HUES48 (cell line): ENCODE measurements at regions not wholly inside any gene's neighbourhood (a gene's known extent, or its start where the extent isn't known, plus 50 kb on each side); places are given as distances from the start of the nearest gene placed in this dataset.

ENCODE experiments used
- H3K27ac ChIP-seq: one replicate; pipeline ENCODE4 v1.7.0; 2013; ENCODE audit warnings: low read depth, low read length, inconsistent platforms
- H3K27me3 ChIP-seq: 2 replicates; pipeline ENCODE4 v1.6.1; 2013; ENCODE audit warnings: mild to moderate bottlenecking, low read length; ENCODE audit not compliant: control insufficient read depth, insufficient read depth
- H3K36me3 ChIP-seq: 2 replicates; pipeline ENCODE4 v1.6.1; 2013; ENCODE audit warnings: low read length; ENCODE audit not compliant: control insufficient read depth, insufficient read depth
- H3K4me1 ChIP-seq: 2 replicates; pipeline ENCODE4 v1.6.1; 2013; ENCODE audit warnings: mild to moderate bottlenecking, low read length; ENCODE audit not compliant: control insufficient read depth, insufficient read depth
- H3K4me3 ChIP-seq: 2 replicates; pipeline ENCODE4 v1.5.1; 2013; ENCODE audit warnings: mild to moderate bottlenecking, low read depth, low read length
- H3K9ac ChIP-seq: 2 replicates; pipeline ENCODE4 v1.6.1; 2013; ENCODE audit warnings: mild to moderate bottlenecking, low read depth, low read length, moderate library complexity
- H3K9me3 ChIP-seq: 2 replicates; pipeline ENCODE4 v1.6.1; 2013; ENCODE audit warnings: low read length; ENCODE audit not compliant: control insufficient read depth, insufficient read depth

DNA sequence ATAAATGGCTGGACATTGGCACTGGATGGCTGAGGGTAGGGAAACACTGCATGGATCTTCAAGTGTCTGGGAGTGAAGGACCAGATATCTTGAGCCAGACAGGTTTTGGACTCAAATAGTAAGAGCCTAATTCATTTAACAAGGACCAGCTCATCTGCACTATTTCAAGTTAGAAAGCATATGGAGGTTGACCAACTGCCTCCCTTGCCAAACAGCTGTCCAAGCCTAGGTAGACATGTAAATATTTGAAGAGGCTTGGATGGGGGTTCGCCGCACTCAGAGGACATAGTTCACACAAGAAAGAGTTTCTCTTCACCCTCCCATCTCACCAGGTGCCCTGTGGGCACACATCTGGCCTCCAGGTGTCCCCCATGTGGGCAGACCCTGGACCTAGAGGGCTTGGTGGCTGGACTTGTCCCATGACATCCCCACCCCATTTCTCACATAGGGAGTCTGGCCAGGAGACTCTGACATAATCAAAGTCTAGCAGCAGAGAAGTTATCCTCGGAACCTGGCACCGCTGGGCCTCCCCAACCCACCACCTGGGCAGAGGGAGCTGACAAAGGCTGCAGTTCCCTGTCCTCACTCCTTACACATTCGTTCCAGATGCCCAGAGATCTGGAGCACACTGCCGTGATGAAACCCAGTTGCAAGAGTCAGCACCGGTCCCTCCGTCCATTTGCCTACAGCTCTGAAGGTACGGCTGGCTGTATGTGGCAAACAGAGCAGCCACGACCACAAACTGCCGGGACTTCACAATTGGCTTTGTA lies 116.9 kb upstream of the GDF10 start:
- Histone ChIP-seq H3K4me3 (no peak overlapping the region), H3K4me1 (no peaks in the 10 kb centered on the region; the same call in 1 of the 2 replicates), H3K9me3 (no peaks in the 10 kb centered on the region), H3K36me3 (no peaks in the 10 kb centered on the region), H3K9ac (no peak overlapping the region), H3K27me3 (no peaks in the 10 kb centered on the region), H3K27ac (no peak overlapping the region)

- Histone ChIP-seq H3K27ac (no peak overlapping the region), H3K27me3 (no peaks in the 10 kb centered on the region), H3K36me3 (no peaks in the 10 kb centered on the region), H3K4me1 (no peaks in the 10 kb centered on the region; the same call in 1 of the 2 replicates), H3K9ac (no peak overlapping the region), H3K4me3 (no peak overlapping the region), H3K9me3 (no peaks in the 10 kb centered on the region)
Measured at GRCh38 chr10:47183704-47184041, 116.3 kb upstream of the GDF10 start.

GRCh38 chr10:47184273-47184672 lies 115.7 kb upstream of the GDF10 start:
- Histone ChIP-seq H3K9ac (no peak overlapping the region), H3K4me1 (no peaks in the 10 kb centered on the region; the same call in 1 of the 2 replicates), H3K36me3 (no peaks in the 10 kb centered on the region), H3K27ac (no peak overlapping the region), H3K4me3 (no peak overlapping the region), H3K9me3 (no peaks in the 10 kb centered on the region), H3K27me3 (no peaks in the 10 kb centered on the region)

DNA sequence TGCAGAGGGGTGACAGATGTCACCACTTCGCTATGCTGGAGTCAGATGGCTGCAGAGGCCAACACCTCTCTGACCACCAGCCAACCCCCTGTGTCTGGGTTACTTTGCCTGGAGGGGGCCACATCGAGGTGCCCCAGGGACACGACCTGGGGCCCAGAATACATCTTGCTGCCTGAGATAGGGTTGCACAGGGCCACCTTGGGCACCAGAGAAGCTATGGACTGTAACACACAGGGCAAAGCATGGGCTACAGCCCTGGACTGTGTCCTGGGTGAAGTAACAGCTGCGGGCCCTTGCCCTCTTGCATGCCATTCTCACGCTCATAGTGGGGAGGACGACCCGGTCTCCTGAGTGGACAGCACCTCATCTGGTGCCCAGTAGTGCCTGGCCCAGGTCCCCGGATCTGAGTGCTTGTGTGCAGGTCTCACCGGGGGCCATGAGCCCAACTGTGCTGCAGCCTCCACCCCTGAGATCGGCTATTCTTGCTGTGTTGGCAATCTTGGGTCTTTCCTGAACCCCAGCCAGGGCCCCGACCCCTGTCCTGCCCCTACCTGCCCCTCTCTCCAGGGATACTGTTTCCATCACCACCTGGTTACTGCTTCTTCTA lies 115.2 kb upstream of the GDF10 start:
- H3K9me3 ChIP-seq = 0 out of 2 replicates have a peak, but pooled peaks cover 3% of the 10 kb centered on the region
- H3K4me1 ChIP-seq = no peaks in the 10 kb centered on the region; the same call in 1 of the 2 replicates
- no peak overlapping the region for H3K9ac ChIP-seq
- no peak overlapping the region for H3K27ac ChIP-seq
- no peaks in the 10 kb centered on the region for H3K36me3 ChIP-seq
- H3K27me3 ChIP-seq = no peaks in the 10 kb centered on the region
- H3K4me3 ChIP-seq = no peak overlapping the region

DNA sequence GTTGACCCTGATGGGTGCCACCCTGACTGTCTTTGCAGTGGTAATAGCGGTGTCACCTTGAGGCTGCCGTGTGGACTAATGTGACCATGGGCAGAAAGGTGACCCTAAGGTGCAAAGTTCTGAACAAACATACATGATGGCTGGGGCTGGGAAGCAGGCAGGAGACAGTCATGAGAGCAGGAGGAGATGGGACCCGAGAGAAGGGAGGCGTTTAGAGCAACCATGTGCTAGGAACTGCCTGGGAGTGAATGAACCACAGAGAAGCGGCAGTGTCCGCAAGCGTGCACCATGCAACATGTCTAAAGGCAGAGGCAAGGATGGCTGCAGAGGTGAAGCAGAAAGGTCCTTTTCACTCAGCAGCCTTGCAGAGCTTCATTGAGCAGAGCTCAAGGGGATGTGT lies 113.1 kb upstream of the GDF10 start:
- 0 out of 2 replicates have a peak, but pooled peaks cover 3% of the 10 kb centered on the region for H3K9me3 ChIP-seq
- H3K36me3 ChIP-seq = no peaks in the 10 kb centered on the region
- no peaks in the 10 kb centered on the region; the same call in 1 of the 2 replicates for H3K4me1 ChIP-seq

DNA sequence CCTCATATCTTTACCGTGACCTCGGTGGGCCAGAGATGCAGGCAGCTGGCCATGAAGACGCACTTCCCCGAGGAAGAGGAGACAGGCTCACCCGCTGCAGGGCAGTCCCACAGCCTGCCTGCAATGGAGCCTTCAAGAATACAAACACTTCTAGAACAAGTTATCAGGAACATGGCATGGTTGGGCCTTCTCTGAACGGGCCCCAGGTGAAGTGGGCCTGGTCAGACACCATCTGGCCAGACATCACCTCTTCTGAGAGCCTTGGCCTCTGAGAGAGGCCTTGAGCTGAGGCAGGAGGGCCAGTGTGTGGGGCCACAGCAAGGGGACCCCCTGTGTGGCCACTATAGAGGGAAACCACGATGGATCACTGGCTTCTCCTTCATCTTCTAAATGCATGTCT lies 112.4 kb upstream of the GDF10 start:
- no peak overlapping the region for H3K4me3 ChIP-seq
- H3K27me3 ChIP-seq = no peaks in the 10 kb centered on the region

More for the DNA sequence above, 113.1 kb upstream of the GDF10 start:
- no peak overlapping the region for H3K4me3 ChIP-seq
- H3K27me3 ChIP-seq = no peaks in the 10 kb centered on the region
- H3K27ac ChIP-seq = no peak overlapping the region
- H3K9ac ChIP-seq = no peak overlapping the region

DNA sequence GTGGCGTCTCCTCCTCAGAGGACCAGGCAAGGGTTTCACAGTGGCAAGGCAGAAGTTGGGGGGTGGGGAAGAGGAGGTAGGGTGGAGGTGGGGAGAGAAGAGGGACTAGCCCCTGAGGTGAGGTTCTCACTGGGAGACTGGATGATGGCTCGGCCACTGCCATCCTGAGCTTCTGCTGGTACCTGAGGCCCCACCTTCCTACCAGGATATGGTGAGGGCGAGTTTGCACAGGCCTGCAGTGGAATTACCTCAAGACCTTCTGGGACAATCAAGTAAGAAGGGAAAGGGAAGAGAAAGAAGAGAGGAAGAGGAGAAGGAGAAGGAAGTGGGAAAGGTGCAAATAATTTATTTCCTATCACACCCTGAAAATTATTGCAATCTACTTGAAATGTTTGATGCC lies 111.8 kb upstream of the GDF10 start:
- Histone ChIP-seq H3K36me3 (no peaks in the 10 kb centered on the region), H3K27ac (no peak overlapping the region), H3K4me1 (no peaks in the 10 kb centered on the region), H3K27me3 (no peaks in the 10 kb centered on the region), H3K9ac (no peak overlapping the region), H3K9me3 (0 out of 2 replicates have a peak, but pooled peaks cover 3% of the 10 kb centered on the region), H3K4me3 (no peak overlapping the region)

More for the DNA sequence above, 112.4 kb upstream of the GDF10 start:
- no peaks in the 10 kb centered on the region for H3K36me3 ChIP-seq
- no peak overlapping the region for H3K9ac ChIP-seq
- H3K27ac ChIP-seq = no peak overlapping the region
- H3K4me1 ChIP-seq = no peaks in the 10 kb centered on the region
- H3K9me3 ChIP-seq = 0 out of 2 replicates have a peak, but pooled peaks cover 3% of the 10 kb centered on the region

GRCh38 chr10:47189802-47190201 lies 110.2 kb upstream of the GDF10 start:
- Histone ChIP-seq H3K9ac (no peak overlapping the region), H3K4me3 (no peak overlapping the region), H3K27ac (no peak overlapping the region), H3K9me3 (0 out of 2 replicates have a peak, but pooled peaks cover 3% of the 10 kb centered on the region), H3K27me3 (no peaks in the 10 kb centered on the region), H3K4me1 (no peaks in the 10 kb centered on the region), H3K36me3 (no peaks in the 10 kb centered on the region)

GRCh38 chr10:47190301-47190700 lies 109.7 kb upstream of the GDF10 start:
- Histone ChIP-seq H3K4me3 (no peak overlapping the region), H3K27me3 (no peaks in the 10 kb centered on the region), H3K36me3 (no peaks in the 10 kb centered on the region), H3K27ac (no peak overlapping the region), H3K9ac (no peak overlapping the region), H3K9me3 (0 out of 2 replicates have a peak, but pooled peaks cover 3% of the 10 kb centered on the region), H3K4me1 (no peaks in the 10 kb centered on the region)

GRCh38 chr10:47190802-47191450 lies 109.1 kb upstream of the GDF10 start:
- H3K27me3 ChIP-seq = no peaks in the 10 kb centered on the region
- H3K9ac ChIP-seq = no peak overlapping the region
- H3K27ac ChIP-seq = no peak overlapping the region
- no peak overlapping the region for H3K4me3 ChIP-seq
- no peaks in the 10 kb centered on the region for H3K36me3 ChIP-seq
- H3K4me1 ChIP-seq = no peaks in the 10 kb centered on the region
- 0 out of 2 replicates have a peak, but pooled peaks cover 3% of the 10 kb centered on the region for H3K9me3 ChIP-seq

GRCh38 chr10:47192273-47192672 lies 107.7 kb upstream of the GDF10 start:
- Histone ChIP-seq H3K27ac (no peak overlapping the region), H3K9me3 (0 out of 2 replicates have a peak, but pooled peaks cover 3% of the 10 kb centered on the region), H3K27me3 (no peaks in the 10 kb centered on the region), H3K9ac (no peak overlapping the region), H3K4me3 (no peak overlapping the region), H3K4me1 (no peaks in the 10 kb centered on the region), H3K36me3 (no peaks in the 10 kb centered on the region)
